Gastroesophageal sphincter (tissue), 4 donors: ENCODE measurements at regions not wholly inside any gene's neighbourhood (a gene's known extent, or its start where the extent isn't known, plus 50 kb on each side); places are given as distances from the start of the nearest gene placed in this dataset.

Experiments
- ATAC-seq: fragments of 150-250 bp; one replicate; pipeline ENCODE4 v1.9.1; 2016; ENCODE audit warnings: mild to moderate bottlenecking, moderate library complexity
- H3K27ac ChIP-seq, 4 donors: fragments of 200-600 bp; sonication (generic) in 3 of 4; 1 replicate in 3 of 4; 2 replicates in 1 of 4; pipeline ENCODE4 v1.5.1; 2016 to 2019
- H3K27me3 ChIP-seq: fragments of 200-600 bp; sonication (generic); one replicate; pipeline ENCODE4 v1.5.1; 2019
- H3K36me3 ChIP-seq, 2 donors: fragments of 200-600 bp; sonication (generic); one replicate each; pipeline ENCODE4 v1.5.1; 2019; ENCODE audit warnings: control low read depth in 1 of 2
- H3K4me1 ChIP-seq, 3 donors: fragments of 200-600 bp; sonication (generic); 1 replicate in 2 of 3; 2 replicates in 1 of 3; pipeline ENCODE4 v1.5.1; 2016 to 2019; ENCODE audit warnings: control low read depth in 2 of 3
- H3K4me3 ChIP-seq, 2 donors: fragments of 200-600 bp; sonication (generic); one replicate each; pipeline ENCODE4 v1.5.1; 2019; ENCODE audit warnings: mild to moderate bottlenecking in 1 of 2, moderate library complexity in 1 of 2
- H3K9me3 ChIP-seq, 3 donors: fragments of 200-600 bp; sonication (generic); one replicate each; pipeline ENCODE4 v1.5.1; 2017 to 2019; ENCODE audit warnings: control low read depth in 2 of 3
- CTCF ChIP-seq, 4 experiments: fragments of 200-600 bp in 2 of 4; fragments of 450-650 bp in 2 of 4; sonication (generic) in 1 of 4; IDR thresholded peaks; one replicate each; pipeline ENCODE4 v1.5.1; 2017 to 2019; ENCODE audit warnings: antibody characterized with exemption in 4 of 4, mild to moderate bottlenecking in 2 of 4, moderate library complexity in 2 of 4
- EP300 ChIP-seq: sonication (generic); formaldehyde crosslinking; IDR thresholded peaks from one replicate; pipeline ENCODE4 v1.6.1; 2017; ENCODE audit warnings: antibody characterized with exemption, mild to moderate bottlenecking
- POLR2A ChIP-seq, 2 donors: fragments of 450-650 bp; IDR thresholded peaks; one replicate each; pipeline ENCODE4 v1.6.1; 2017; ENCODE audit warnings: antibody characterized with exemption in 2 of 2, mild to moderate bottlenecking in 2 of 2, moderate library complexity in 1 of 2
- POLR2AphosphoS5 ChIP-seq: sonication (generic); formaldehyde crosslinking; IDR thresholded peaks from one replicate; pipeline ENCODE4 v1.6.1; 2017; ENCODE audit warnings: antibody characterized with exemption
- WGBS, 2 donors: methylation state at CpG; one replicate each; pipeline ENCODE4 v1.1.5; 2018; ENCODE audit warnings: low coverage in 1 of 2; 5-methylcytosine and 5-hydroxymethylcytosine counted together

DNA sequence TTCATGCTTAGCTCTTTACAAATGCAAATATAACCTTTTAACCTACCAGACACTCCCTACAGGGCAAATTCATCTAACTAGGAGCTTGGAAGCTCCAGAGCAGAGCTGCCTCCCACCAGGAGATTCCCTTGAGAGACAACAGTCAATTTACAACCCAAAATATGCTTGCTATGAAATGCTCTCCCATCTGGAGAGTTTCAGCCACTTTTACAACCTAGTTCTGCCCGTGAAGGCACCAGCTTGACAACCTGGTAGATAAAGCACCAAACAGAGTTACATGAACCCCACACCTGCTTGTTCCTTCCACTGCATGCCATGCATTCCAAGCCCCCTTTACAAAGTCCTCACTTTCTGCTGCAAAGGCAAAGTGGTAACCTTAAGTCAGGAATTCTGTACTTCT is 215.3 kb upstream of the KIF2B start:
- no peak for ATAC-seq
- Histone ChIP-seq H3K4me3 (no peak overlapping the region), H3K4me1 (no peaks in the 10 kb centered on the region), H3K27ac (no peak overlapping the region), H3K36me3 (no peaks in the 10 kb centered on the region), H3K9me3 (no peaks in the 10 kb centered on the region), H3K27me3 (no peaks in the 10 kb centered on the region)
- no peak for TF ChIP-seq POLR2AphosphoS5
- TF ChIP-seq EP300: no peak
- TF ChIP-seq POLR2A (IDR thresholded peaks at IDR 0.05): no peak
- TF ChIP-seq CTCF (IDR thresholded peaks at IDR 0.05): no peak
- 20 to 40% methylated on average over 1 of the region's 1 CpG for whole genome bisulfite sequencing, 2 donors

DNA sequence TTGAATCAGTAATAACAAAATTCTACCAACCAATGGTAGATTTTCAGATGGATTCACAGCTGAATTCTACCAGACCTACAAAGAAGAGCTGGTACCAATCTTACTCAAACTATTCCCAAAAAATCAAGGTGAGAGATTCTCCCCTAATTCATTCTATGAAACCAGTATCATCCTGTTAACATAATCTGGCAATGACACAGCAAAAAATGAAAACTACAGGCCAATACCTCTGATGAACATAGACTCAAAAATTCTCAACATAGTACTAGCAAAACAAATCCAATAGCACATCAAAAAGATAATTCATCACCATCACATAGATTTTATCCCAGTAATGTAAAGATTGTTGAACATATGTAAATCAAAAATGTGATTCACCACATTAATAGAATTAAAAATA is 234.4 kb upstream of the KIF2B start:
- TF ChIP-seq POLR2AphosphoS5 (no peak), CTCF (IDR thresholded peaks at IDR 0.05) (no peak), POLR2A (IDR thresholded peaks at IDR 0.05) (no peak), EP300 (no peak)
- Histone ChIP-seq H3K4me3 (no peak overlapping the region), H3K27ac (no peak overlapping the region), H3K9me3 (no peaks in the 10 kb centered on the region), H3K27me3 (no peaks in the 10 kb centered on the region), H3K4me1 (no peaks in the 10 kb centered on the region), H3K36me3 (no peaks in the 10 kb centered on the region)
- ATAC-seq: no peak

DNA sequence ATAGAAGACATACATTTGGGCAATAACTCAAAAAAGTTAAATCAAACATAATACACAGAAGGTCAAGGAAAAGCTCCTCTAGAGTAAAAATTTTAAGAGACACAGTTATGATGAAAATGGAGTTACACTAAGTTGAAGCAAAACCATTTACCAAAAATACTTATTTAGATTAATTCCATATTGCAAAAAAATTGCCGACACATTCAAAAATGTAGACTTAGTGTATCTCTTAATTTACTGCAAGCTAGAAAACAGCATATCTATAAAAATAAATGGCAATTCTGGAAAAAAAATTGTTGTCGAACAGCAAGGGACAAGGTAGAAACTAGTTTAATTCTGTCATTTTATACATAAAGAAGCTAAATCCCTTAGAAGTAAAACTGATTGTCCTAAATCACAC is 248.7 kb upstream of the KIF2B start:
- TF ChIP-seq EP300 (no peak), CTCF (IDR thresholded peaks at IDR 0.05) (no peak), POLR2AphosphoS5 (no peak), POLR2A (IDR thresholded peaks at IDR 0.05) (no peak)
- H3K36me3 ChIP-seq: no peaks in the 10 kb centered on the region
- no peak for ATAC-seq
- H3K27me3 ChIP-seq: no peaks in the 10 kb centered on the region
- H3K4me3 ChIP-seq: no peak overlapping the region
- H3K27ac ChIP-seq: no peak overlapping the region
- no peaks in the 10 kb centered on the region for H3K4me1 ChIP-seq
- WGBS, 2 donors: 93 to 100% methylated on average over 2 of the region's 2 CpGs
- H3K9me3 ChIP-seq: no peaks in the 10 kb centered on the region

DNA sequence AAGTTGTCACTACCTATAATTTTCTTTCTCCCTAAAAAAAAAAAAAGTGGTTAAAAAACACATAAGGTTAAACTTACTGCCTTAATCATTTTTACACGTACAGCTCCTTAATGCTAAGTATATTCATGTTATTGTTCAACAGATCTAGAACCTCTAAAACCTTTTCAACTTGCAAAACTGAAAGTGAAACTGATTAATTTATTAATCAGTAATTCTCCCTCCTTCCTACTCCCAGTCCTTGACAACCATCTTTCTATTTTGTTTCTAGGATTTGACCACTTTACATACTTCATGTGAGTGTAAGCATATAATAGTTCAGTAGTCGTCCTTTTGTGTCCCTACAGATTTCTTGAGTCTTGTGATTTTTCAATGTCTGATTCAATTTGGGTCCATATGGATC is 251.4 kb upstream of the KIF2B start:
- WGBS, 2 donors: 40 to 50% methylated on average over 1 to 2 of the region's 2 CpGs
- Histone ChIP-seq H3K4me3 (no peak overlapping the region), H3K9me3 (no peaks in the 10 kb centered on the region), H3K4me1 (no peaks in the 10 kb centered on the region), H3K36me3 (no peaks in the 10 kb centered on the region), H3K27me3 (no peaks in the 10 kb centered on the region), H3K27ac (no peak overlapping the region)
- TF ChIP-seq EP300: no peak
- TF ChIP-seq POLR2AphosphoS5: no peak
- TF ChIP-seq POLR2A (IDR thresholded peaks at IDR 0.05): no peak
- TF ChIP-seq CTCF (IDR thresholded peaks at IDR 0.05): no peak
- ATAC-seq: no peak

GRCh38 chr17:53570731-53571130 is 252.0 kb upstream of the KIF2B start:
- no peaks in the 10 kb centered on the region for H3K9me3 ChIP-seq
- no peaks in the 10 kb centered on the region for H3K36me3 ChIP-seq
- ATAC-seq: no peak
- TF ChIP-seq POLR2AphosphoS5: no peak
- TF ChIP-seq EP300: no peak
- TF ChIP-seq CTCF (IDR thresholded peaks at IDR 0.05): no peak
- TF ChIP-seq POLR2A (IDR thresholded peaks at IDR 0.05): no peak
- H3K27ac ChIP-seq: no peak overlapping the region
- H3K4me3 ChIP-seq: no peak overlapping the region
- no peaks in the 10 kb centered on the region for H3K4me1 ChIP-seq
- H3K27me3 ChIP-seq: no peaks in the 10 kb centered on the region
